ENCODE measurements at regions not wholly inside any gene's neighbourhood (a gene's known extent, or its start where the extent isn't known, plus 50 kb on each side); places are given as distances from the start of the nearest gene placed in this dataset.

- Histone ChIP-seq H3K27me3 (replicated peaks; ENCODE audit: control insufficient read depth, insufficient read depth, low read length) (no peaks in the 10 kb centered on the region; the same call in 1 of the 2 replicates), H3K9me3 (no peaks in the 10 kb centered on the region), H3K4me1 (no peaks in the 10 kb centered on the region), H3K4me3 (ENCODE audit: low read depth, low read length) (no peak overlapping the region), H3K36me3 (ENCODE audit: control insufficient read depth, insufficient read depth, low read length) (no peaks in the 10 kb centered on the region)
- TF ChIP-seq CTCF (IDR thresholded peaks at IDR 0.05; ENCODE audit: insufficient read depth in 1 of 2, low read depth in 1 of 2, low read length in 1 of 2, severe bottlenecking in 1 of 2, unreplicated experiment in 1 of 2), result no peak
- DNase-seq, result no peak
- ChIA-PET CTCF (no interaction called here), POLR2A (no interaction called here)
- Mint-ChIP-seq H3K27me3 (ENCODE audit: insufficient read depth, unreplicated experiment) (no peaks in the 10 kb centered on the region), H3K9me3 (ENCODE audit: unreplicated experiment) (no peaks in the 10 kb centered on the region), H3K4me3 (ENCODE audit: unreplicated experiment) (no peak overlapping the region), H3K36me3 (ENCODE audit: insufficient read depth, unreplicated experiment) (no peaks in the 10 kb centered on the region), H3K27ac (ENCODE audit: unreplicated experiment) (no peak overlapping the region), H3K4me1 (ENCODE audit: low read depth, unreplicated experiment) (no peaks in the 10 kb centered on the region)
- no TSS peak for BruUV-seq (replicated peaks)
- intact Hi-C loops (cut with micrococcal nuclease; ENCODE audit: unreplicated experiment), result no loop called here
Measured at GRCh38 chr2:150787353-150788093, 300.1 kb upstream of the RND3 start.

DNA sequence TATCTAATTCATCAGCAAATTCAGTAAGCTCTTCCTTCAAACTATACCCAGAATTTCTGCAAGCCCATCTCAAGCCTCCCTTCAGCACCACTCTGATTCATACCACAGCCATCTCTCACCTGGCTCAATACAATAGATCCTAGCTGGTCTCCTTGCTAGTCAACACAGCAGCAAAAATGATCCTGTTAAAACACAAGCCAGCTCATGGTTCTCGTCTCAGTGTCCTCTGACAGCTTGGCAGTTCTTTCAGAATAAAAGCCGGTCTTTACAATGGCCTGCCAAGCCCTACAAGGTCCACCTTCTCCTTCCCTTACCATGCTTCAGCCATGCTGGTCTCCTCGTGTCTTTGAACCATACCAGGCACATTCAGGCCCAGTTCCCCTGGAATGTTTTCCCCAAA lies 296.9 kb upstream of the RND3 start:
- H3K4me3 Mint-ChIP-seq (ENCODE audit: unreplicated experiment), result no peak overlapping the region
- Histone ChIP-seq H3K9me3 (no peaks in the 10 kb centered on the region), H3K4me3 (ENCODE audit: low read depth, low read length) (no peak overlapping the region), H3K36me3 (ENCODE audit: control insufficient read depth, insufficient read depth, low read length) (no peaks in the 10 kb centered on the region), H3K4me1 (no peaks in the 10 kb centered on the region), H3K27me3 (replicated peaks; ENCODE audit: control insufficient read depth, insufficient read depth, low read length) (no peaks in the 10 kb centered on the region; the same call in 1 of the 2 replicates)
- CTCF ChIA-PET, result no interaction called here
- H3K4me1 Mint-ChIP-seq (ENCODE audit: low read depth, unreplicated experiment), result no peaks in the 10 kb centered on the region
- no peak for TF ChIP-seq CTCF (IDR thresholded peaks at IDR 0.05; ENCODE audit: insufficient read depth in 1 of 2, low read depth in 1 of 2, low read length in 1 of 2, severe bottlenecking in 1 of 2, unreplicated experiment in 1 of 2)
- no peaks in the 10 kb centered on the region for H3K9me3 Mint-ChIP-seq (ENCODE audit: unreplicated experiment)
- no peak overlapping the region for H3K27ac Mint-ChIP-seq (ENCODE audit: unreplicated experiment)
- POLR2A ChIA-PET, result interaction anchor here (0.6 kb wide), 1 partner anchor 860 kb away, joined by 8 read pairs; no protein-coding TSS in a partner anchor
- BruUV-seq (replicated peaks), result no TSS peak
- no peak for DNase-seq
- H3K36me3 Mint-ChIP-seq (ENCODE audit: insufficient read depth, unreplicated experiment), result no peaks in the 10 kb centered on the region
- intact Hi-C loops (cut with micrococcal nuclease; ENCODE audit: unreplicated experiment), result no loop called here
- no peaks in the 10 kb centered on the region for H3K27me3 Mint-ChIP-seq (ENCODE audit: insufficient read depth, unreplicated experiment)

GRCh38 chr2:150783896-150784295 lies 296.4 kb upstream of the RND3 start:
- no peak overlapping the region for H3K27ac Mint-ChIP-seq (ENCODE audit: unreplicated experiment)
- H3K9me3 Mint-ChIP-seq (ENCODE audit: unreplicated experiment), result no peaks in the 10 kb centered on the region
- intact Hi-C loops (cut with micrococcal nuclease; ENCODE audit: unreplicated experiment), result no loop called here
- no peak overlapping the region for H3K4me3 Mint-ChIP-seq (ENCODE audit: unreplicated experiment)
- no TSS peak for BruUV-seq (replicated peaks)
- H3K27me3 Mint-ChIP-seq (ENCODE audit: insufficient read depth, unreplicated experiment), result no peaks in the 10 kb centered on the region
- Histone ChIP-seq H3K9me3 (no peaks in the 10 kb centered on the region), H3K4me3 (ENCODE audit: low read depth, low read length) (no peak overlapping the region), H3K27me3 (replicated peaks; ENCODE audit: control insufficient read depth, insufficient read depth, low read length) (no peaks in the 10 kb centered on the region; the same call in 1 of the 2 replicates), H3K4me1 (no peaks in the 10 kb centered on the region), H3K36me3 (ENCODE audit: control insufficient read depth, insufficient read depth, low read length) (no peaks in the 10 kb centered on the region)
- no peaks in the 10 kb centered on the region for H3K36me3 Mint-ChIP-seq (ENCODE audit: insufficient read depth, unreplicated experiment)
- ChIA-PET CTCF (no interaction called here), POLR2A (no interaction called here)
- no peaks in the 10 kb centered on the region for H3K4me1 Mint-ChIP-seq (ENCODE audit: low read depth, unreplicated experiment)
- DNase-seq, result no peak
- TF ChIP-seq CTCF (IDR thresholded peaks at IDR 0.05; ENCODE audit: insufficient read depth in 1 of 2, low read depth in 1 of 2, low read length in 1 of 2, severe bottlenecking in 1 of 2, unreplicated experiment in 1 of 2), result no peak
